Caki2 (cell line): ENCODE measurements at regions not wholly inside any gene's neighbourhood (a gene's known extent, or its start where the extent isn't known, plus 50 kb on each side); places are given as distances from the start of the nearest gene placed in this dataset.

Source experiments
- DNase-seq: peaks from one replicate; pipeline ENCODE4 v3.0.0-alpha.2; 2015; ENCODE audit warnings: low read depth
- in situ Hi-C: cut with HindIII; loops from 2 replicates; pipeline ENCODE4 v1.10.0; 2016; ENCODE audit warnings: low sequenced_read_pairs, low pct_unique_long_range_greater_than_20kb, mixed read lengths

DNA sequence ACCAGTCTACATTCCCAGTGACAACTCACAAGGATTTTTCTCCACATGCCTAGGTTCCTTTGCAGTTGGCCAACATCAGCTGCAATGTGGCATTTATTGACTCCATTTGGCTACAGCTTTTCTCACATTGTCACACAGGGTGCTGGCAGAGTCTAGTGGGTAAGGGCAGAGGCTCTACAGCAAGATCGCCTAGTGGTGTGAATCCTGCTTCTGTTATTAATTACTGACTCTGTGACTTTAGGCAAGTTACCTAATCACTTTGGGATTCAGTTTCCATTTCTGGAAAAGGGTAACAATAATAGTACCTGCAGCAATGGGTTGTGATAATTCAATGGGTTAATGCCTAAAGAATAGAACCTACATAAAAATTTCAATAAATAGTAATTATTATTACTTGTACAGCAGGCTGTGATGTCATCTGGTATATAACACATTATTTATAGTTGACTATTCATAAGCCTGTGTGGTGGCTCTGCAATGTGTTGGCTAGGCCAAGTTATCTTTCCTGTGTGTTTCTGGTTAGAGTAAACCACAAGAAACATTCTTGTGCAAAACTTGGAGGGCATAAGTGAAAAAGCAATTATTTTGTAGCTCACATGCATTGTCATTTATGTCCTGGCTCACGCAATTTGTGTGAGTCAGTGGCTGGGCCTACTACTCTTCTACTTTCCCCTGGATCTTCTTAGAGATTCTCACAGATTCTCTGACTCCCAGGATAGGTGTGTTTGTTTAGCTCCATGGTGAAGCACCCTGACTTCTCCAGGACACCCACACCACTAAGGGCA, 59.5 kb downstream of the PTGS2 start:
- no peak for DNase-seq
- in situ Hi-C loops = no loop called here

DNA sequence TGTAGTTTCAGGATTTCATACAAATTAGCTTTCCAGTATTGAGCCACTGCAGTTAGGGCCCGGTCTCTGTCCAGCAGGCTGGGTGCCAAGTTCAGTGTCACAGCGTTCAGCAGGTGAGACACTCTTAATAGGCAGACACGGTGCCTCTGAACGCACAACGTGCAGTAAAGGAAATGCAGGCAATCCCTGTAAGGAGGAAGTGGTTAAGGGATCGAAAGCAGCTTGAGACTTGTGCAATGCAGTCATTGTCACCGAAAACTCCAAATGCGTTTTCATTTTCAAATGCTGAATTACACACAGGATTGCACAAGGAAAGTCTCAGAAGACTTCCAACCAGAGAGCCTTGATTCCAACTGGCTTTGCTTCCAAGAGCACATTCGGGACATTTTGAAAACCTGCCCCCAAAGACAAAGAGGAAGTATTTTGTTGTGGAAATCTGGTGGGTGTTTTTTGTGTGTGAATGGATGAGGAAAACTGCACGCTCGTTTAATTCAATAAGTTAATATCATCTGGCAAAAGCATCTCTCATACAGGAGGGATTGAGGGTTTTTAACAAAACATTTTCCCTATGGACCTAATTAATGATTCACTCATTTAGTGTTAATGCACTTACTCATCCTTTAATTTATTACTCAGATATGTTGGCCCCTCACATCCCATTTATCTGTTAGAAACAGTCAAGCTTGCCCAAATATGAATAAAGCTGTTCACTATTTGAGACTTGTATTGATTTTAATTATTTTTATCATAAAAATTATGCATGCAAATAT, 61.6 kb downstream of the PTGS2 start:
- DNase-seq = peak; percentile 15
- in situ Hi-C loops = no loop called here

DNA sequence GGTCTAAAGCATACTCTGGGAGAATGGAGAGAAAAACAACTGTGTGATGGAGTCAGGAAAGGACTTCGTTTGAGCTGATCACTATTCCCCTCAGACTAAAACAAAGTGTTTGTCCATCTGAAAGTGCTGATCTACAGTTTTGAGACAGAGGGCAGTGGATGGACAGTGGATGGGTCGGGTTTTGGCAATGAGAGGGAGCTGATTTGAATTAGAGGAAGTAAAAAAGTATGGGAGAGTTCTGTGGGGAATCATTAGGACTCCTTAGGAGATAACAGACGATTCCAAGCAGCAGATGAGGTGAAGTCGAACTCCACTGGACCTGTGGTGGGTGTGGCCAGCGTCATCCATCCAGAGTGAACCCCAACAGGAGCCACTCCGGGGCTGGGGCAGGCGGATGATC, 62.3 kb downstream of the PTGS2 start:
- in situ Hi-C loops = no loop called here
- DNase-seq = peak; percentile 19

DNA sequence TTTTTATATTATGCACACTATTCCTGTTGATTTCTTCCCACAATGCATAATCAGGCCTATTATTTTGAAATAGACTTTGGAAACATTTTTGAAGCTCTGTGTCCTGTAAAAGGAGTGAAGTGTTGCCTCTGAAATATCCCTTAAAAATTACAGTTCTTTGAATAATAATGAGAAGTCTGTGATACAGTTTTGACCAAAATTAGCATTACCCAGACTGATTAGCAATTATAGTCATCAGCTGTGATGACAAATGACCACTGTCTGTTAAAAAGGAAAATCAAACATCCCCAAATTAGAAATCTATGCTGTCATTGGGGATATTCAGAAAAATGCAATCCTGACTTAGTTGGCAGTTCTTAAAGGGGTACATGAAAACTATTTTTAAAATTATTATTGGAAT, 63.7 kb downstream of the PTGS2 start:
- in situ Hi-C loops = no loop called here
- no peak for DNase-seq

DNA sequence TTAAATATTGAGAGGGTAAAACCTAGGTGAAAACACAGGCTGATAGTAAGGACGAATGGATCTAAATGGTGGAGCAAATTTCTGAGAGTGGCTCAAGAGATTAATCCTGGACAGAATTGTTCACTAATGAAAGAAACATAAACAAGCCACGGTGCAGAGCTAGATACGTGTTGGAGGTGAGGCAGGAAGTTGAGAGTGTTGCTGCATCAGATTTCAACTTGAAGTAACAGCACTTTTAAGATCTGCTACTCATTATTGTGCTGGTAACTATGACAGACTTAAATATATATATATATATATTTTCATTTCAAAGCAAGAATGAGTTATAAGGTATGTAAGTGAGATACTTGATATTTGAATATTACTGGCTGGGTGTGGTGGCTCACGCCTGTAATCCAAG, 64.9 kb downstream of the PTGS2 start:
- DNase-seq = no peak
- in situ Hi-C loops = no loop called here

DNA sequence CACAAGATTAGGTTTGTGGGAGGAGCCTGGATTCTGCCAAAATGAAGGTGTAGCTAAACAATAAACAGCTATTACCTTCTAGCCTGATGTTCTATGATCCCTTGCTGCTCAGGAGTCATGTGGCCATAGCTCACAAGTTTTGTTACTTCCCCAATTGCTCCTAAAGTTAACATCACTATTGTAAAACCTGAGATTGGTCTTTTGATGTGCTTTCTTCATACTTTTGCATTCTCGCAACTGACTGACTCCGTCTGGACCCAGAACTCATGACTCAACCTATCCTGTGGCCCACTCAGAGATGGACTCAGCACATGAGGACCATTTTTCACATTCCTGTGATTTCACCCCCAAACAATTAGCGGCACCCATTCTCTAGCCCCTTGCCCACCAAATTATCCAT, 69.1 kb downstream of the PTGS2 start:
- no peak for DNase-seq
- in situ Hi-C loops = no loop called here

DNA sequence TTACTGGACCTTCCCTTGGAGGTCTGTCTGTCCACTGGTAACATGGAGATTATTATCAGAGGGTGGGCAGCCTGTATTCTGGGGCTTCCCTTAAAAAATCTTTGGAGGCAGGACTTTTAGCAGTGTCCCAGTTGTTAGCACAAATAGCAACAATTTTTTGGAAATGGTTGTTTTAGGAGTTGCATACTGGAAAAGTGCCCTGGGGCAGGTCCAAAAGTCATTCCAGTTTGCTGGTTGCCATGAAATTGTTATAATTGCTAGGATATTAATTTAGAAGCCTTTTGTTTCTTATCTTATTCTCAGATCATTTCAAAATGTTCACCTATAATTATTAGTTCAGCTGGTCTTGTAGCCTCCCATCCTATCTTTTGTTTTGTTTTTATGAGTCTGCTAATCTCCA, 71.0 kb downstream of the PTGS2 start:
- in situ Hi-C loops = no loop called here
- DNase-seq = no peak

DNA sequence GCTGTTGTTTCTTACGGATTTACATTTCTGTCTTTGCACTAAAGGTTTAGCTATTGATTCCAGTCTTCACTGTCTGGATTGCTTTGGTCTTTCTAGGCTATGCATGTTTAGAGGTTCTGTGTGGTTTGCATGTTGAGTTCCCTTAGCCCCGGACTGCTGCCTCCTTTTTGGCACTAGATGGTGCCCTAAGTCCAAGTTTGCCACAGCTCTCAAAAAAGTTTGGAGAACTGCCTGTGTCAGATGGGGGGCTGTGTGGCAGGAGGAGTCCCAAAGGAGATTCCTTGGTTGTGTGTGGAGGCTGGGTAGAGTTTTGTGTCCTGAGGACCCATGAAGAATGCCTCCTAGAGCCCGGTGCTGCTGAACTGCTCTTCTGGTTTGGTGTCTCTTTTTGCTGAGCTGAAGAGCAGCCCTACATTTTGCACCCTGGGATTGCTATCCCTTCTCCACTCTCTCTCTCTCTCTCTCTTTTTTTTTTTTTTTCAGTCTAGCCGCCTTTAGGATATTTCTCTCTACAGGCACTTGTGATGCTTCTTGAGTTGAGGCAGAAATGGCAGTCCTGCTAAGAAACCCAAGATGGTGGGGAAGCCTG, 74.4 kb downstream of the PTGS2 start:
- peak; percentile 34 for DNase-seq
- in situ Hi-C loops = no loop called here

DNA sequence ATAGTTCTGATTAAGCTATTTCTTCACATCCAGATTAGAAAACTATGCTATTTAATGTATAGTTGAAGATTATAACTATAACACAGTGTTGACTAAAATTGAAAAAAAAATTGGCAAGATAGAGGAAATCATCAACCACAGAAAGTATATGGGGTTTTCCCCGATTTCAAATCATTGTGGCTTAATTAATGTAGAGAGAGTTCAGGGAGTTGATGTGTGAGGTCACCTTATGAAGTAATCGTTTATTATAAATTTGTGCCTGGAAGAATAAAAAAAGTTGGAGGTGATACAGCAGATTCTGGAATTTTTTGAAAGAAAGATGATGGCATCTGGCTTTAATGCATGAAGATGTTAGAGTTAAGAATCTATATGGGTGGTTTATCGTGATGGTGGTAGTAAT, 84.3 kb downstream of the PTGS2 start:
- in situ Hi-C loops = no loop called here
- DNase-seq = no peak

DNA sequence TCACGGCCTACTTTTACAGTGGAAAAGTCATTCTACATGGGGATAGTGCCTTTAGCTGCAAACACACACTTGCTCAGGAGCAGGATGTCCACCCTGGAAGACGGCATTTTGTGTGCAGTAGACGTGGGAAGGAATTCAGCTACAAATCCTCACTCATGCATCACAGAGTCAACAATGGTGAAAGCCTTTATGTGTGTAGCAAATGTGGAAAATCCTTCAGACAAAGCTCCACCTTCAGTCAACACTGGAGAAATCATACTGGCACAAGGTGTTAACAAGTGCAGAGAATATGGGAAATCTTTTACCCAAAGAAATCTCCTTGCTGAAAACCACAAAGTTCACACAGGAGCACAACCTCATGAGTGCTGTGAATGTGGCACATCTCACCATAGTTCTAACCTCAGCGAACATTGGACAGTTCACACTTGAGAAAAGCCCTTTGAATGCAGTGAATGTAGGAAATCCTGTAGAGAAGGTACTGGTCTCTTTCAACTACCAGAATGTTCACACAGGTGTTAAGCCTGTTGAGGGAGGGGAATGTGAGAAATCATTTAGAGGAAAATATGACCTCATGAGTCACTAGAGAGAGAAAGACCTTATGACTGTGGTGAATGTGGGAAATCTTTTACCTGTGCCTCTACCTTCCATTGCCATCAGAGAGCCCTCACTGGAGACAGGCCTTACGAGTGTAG, 101.8 kb downstream of the PTGS2 start:
- DNase-seq = no peak

DNA sequence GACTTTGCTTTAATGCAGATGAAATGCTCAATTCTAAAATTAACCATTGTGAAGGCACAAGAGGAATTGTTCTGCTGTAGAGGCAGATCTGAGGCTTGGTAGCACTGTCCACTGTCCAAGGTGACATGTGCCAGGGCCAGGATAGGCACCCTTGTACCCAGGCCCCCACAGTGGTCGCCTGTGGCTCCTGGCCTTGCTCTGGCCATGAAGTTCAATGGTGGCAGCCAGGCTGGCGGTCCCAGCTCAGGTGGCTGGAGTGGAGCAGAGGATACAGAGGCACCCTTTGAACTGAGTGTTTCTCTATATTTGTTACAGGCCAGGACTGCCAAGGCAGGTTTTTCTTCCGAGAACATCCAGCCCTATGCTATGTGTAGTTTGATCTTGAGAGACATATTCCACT, 102.6 kb downstream of the PTGS2 start:
- DNase-seq = no peak
- in situ Hi-C loops = no loop called here

More for the DNA sequence above, 101.8 kb downstream of the PTGS2 start:
- in situ Hi-C loops = no loop called here

DNA sequence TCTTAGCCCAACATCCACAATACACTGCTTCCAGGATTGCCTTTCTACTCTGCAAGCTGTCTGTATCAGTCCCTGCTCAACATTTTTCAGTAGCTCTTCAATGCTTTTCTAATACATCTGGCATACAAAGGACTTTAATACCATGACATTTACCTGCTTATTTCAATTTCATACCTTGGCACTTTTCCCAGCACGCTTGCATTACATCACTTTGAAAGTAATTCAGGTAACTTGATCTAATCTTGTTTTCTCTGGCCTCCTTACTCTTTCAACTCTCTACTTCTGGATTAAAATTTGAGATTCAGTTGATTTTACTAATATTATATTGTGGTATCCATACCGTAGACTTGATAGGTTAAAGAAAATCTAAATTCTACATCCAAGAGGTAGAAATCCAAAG, 103.0 kb downstream of the PTGS2 start:
- in situ Hi-C loops = no loop called here
- DNase-seq = no peak

DNA sequence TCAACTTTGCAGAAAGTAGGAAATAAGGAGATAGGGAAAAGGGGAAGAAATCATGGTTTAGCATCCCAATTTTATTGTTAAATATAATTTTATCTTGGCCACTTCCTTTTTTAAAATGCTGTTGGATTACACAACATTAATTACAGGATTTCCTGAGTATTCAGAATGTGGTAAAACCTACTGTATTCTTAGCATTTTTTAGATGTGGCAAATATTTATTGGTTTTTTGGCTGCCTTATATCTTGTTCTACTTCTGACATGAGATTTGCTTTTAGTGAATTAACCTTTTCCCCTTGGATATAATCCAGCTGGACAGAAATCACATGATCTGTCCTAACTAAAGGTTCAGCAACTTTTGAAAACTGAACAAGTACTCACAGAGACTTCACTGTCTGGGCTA, 104.9 kb downstream of the PTGS2 start:
- in situ Hi-C loops = no loop called here
- DNase-seq = no peak

DNA sequence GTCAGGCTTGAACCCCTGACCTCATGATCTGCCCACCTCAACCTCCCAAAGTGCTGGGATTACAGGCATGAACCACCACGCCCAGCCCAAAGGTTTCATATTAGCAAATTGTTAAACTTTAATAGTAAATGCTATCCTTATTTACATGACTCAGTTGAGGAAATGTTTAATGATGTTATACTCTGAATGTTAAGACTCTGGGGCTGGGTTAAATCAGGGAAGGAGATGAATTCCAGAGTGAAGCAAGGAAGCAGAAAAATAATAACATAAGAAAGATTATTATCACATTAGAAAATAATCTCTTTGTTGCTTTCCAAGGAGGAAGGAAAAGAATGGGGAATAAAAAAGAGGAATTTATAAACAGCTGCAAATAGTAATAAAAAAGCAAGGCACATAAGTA, 105.3 kb downstream of the PTGS2 start:
- DNase-seq = no peak
- in situ Hi-C loops = no loop called here

DNA sequence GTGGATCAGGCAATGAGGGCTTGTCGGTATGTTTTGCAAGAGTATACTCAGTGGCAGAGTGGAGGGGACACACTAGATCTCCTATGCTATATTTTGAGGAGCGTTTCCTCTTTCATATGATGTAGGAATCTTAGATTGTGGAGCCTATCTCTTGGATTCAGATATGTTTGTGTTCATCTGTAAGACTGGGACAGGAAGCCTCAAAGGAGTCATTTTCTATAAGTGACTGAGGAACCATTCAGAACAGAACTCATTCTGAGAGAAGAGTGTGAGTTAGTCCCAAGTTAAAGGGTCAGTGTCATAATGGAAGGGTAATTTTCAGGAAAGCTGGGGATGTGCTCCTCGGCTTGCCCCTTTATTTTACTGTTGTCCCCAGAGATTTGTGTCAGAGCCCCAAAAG, 107.7 kb downstream of the PTGS2 start:
- in situ Hi-C loops = no loop called here
- no peak for DNase-seq

DNA sequence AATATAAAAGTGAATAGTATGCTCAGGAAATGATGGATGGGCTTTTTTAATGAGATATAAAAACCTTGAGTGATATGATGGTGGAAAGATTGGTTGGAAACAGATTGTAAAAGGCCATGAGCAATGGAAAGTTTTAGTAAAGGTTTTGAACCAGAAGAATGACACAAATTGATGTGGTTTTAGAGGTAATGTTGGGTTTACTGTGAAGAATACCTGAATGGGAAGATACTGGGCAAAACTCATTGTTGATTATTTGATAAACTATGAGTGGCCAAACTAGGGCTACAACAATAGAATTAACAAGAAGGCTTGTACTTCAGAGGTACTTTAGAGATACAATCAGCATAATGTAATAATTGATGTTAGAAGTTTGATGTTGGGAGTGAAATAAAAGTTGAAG, 108.5 kb downstream of the PTGS2 start:
- in situ Hi-C loops = no loop called here

DNA sequence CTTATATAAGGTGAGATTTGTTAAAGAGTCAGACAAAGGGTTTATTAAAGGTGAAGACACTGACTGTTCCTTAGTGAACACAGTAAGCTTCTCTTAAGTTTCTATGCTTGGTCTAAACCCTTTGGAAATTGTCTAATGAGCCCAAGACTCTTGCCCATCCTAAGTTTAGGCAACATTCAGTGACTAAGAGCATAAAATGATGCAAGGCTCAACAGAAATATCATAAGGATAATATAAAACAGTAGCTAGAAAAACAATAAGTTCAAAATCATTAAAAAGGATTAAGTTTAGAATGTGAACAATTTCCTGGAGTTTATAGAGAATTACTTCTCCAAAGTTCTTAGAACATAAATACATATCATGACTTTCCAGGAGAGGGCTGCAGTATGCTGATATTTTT, 108.9 kb upstream of the PDC start:
- in situ Hi-C loops = no loop called here

More for the DNA sequence above, 108.5 kb downstream of the PTGS2 start:
- no peak for DNase-seq

DNA sequence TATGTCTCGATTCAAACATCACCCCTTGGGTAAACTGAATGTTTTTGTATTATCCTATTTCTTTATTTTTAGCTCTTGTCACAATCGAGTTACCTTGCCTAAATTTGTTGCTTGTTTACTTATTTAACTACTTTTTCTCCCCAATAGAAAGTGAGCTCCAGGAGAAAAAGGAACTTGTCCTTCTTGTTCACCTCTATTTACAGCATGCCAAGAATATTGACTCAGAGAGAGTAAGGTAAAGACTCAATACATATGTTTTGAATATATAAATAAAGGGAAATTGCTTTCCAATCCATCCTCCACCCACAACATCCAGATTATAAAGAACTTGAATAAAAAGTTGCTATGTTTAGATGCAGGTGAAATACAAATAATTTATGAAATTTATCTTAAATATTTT, 107.3 kb upstream of the PDC start:
- no peak for DNase-seq
- in situ Hi-C loops = no loop called here

More for the DNA sequence above, 108.9 kb upstream of the PDC start:
- DNase-seq = no peak
